HG02642 (cell line): ENCODE measurements at regions not wholly inside any gene's neighbourhood (a gene's known extent, or its start where the extent isn't known, plus 50 kb on each side); places are given as distances from the start of the nearest gene placed in this dataset.
"Not testable (repeated sequence)": the region's sequence is repeated elsewhere in the genome, so short reads cannot be mapped to it uniquely, and the experiment has no call there.

ENCODE experiments used
- ATAC-seq: cut with Tn5 transposase; IDR thresholded peaks from one replicate; pipeline ENCODE4 v1.9.1; 2021; ENCODE audit warnings: mild to moderate bottlenecking; ENCODE audit not compliant: unreplicated experiment, poor library complexity

GRCh38 chr6:27854421-27854820, 57.8 kb downstream of the OR2B2 start:
- no peak for ATAC-seq

- ATAC-seq, result no peak
Observed at GRCh38 chr6:27851440-27851839, 60.8 kb downstream of the OR2B2 start.

- not testable (repeated sequence) for ATAC-seq
Observed at GRCh38 chr6:27849001-27849400, 63.2 kb downstream of the OR2B2 start.

- no peak for ATAC-seq
Observed at GRCh38 chr6:27847706-27848105, 64.5 kb downstream of the OR2B2 start.

GRCh38 chr6:27840572-27840971, 71.6 kb downstream of the OR2B2 start:
- ATAC-seq, result no peak

GRCh38 chr6:27839626-27840475, 72.3 kb downstream of the OR2B2 start:
- ATAC-seq, result no peak

GRCh38 chr6:27838945-27839625, 73.1 kb downstream of the OR2B2 start:
- peak; percentile 17 for ATAC-seq

GRCh38 chr6:27838058-27838944, 73.9 kb downstream of the OR2B2 start:
- peak; percentile 75 for ATAC-seq

GRCh38 chr6:27837625-27838057, 74.6 kb downstream of the OR2B2 start:
- ATAC-seq, result peak; percentile 6

GRCh38 chr6:27836783-27837624, 75.2 kb downstream of the OR2B2 start:
- peak; percentile 37 for ATAC-seq

- no peak for ATAC-seq
Observed at GRCh38 chr6:27836141-27836782, 75.9 kb downstream of the OR2B2 start.

GRCh38 chr6:27834879-27835549, 77.2 kb downstream of the OR2B2 start:
- ATAC-seq, result no peak

GRCh38 chr6:27834384-27834783, 77.8 kb downstream of the OR2B2 start:
- ATAC-seq, result no peak

GRCh38 chr6:27831434-27832081, 80.6 kb downstream of the OR2B2 start:
- peak; percentile 89 for ATAC-seq

GRCh38 chr6:27830600-27831433, 81.4 kb downstream of the OR2B2 start:
- ATAC-seq, result peak; percentile 69

GRCh38 chr6:27830212-27830599, 82.0 kb downstream of the OR2B2 start:
- no peak for ATAC-seq

- no peak for ATAC-seq
Observed at GRCh38 chr6:27829453-27830211, 82.6 kb downstream of the OR2B2 start.
